ENCODE measurements at regions not wholly inside any gene's neighbourhood (a gene's known extent, or its start where the extent isn't known, plus 50 kb on each side); places are given as distances from the start of the nearest gene placed in this dataset.

DNA sequence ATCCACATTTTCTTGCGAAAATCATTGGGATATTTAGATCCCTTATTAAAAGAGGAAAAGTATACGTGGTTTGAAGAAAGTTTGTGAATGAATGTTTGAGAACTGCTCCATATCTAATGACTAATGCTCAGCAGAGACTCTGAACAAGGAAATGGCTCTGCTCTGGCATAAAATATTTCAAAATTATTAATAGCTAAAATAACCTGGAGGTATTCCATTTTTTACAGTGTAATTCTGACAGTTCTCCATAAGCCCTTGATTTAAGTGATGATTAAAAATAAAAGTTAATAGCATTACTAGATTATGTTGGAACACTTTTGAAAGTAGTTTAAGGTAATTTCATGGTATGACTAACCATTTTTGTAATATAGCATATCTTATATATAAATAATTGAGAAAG is 1276.9 kb upstream of the TENM3 start:
- Histone ChIP-seq H3K9me1 (ENCODE audit: insufficient read depth, low read length) (no peaks in the 10 kb centered on the region), H3K23ac (ENCODE audit: low read depth, low read length) (no peak overlapping the region), H2BK5ac (ENCODE audit: low read depth, low read length, poor library complexity, severe bottlenecking) (no peak overlapping the region), H4K5ac (ENCODE audit: low read depth, low read length) (no peak overlapping the region), H3K4ac (ENCODE audit: low read depth, low read length) (no peak overlapping the region), H4K8ac (ENCODE audit: low read depth in 2 of 2, low read length in 2 of 2) (no peak overlapping the region), H3K14ac (replicated peaks; ENCODE audit: low read depth, low read length) (no peak overlapping the region), H2BK120ac (ENCODE audit: low read depth, low read length) (no peak overlapping the region), H3K4me2 (ENCODE audit: low read depth, low read length) (no peak overlapping the region), H3K4me3 (ENCODE audit: insufficient read depth, low read depth, low read length) (no peak overlapping the region), H3K4me1 (ENCODE audit: control insufficient read depth, insufficient read depth, low read length) (no peaks in the 10 kb centered on the region), H3K18ac (ENCODE audit: low read depth, low read length) (no peak overlapping the region), H3K9me3 (ENCODE audit: control insufficient read depth, insufficient read depth, low read length) (no peaks in the 10 kb centered on the region), H2BK15ac (ENCODE audit: low read depth, low read length) (no peak overlapping the region), H2AFZ (replicated peaks; ENCODE audit: low read length, poor library complexity) (no peak overlapping the region), H4K20me1 (ENCODE audit: insufficient read depth, low read length) (no peaks in the 10 kb centered on the region), H2AK9ac (replicated peaks; ENCODE audit: low read depth, low read length, poor library complexity) (no peak overlapping the region), H3K9ac (ENCODE audit: low read depth, low read length) (no peak overlapping the region), H3K27me3 (ENCODE audit: control insufficient read depth, insufficient read depth, low read length) (no peaks in the 10 kb centered on the region), H2AK5ac (ENCODE audit: low read depth, low read length) (no peak overlapping the region), H3K56ac (ENCODE audit: extremely low read depth, insufficient read depth, low read length) (no peak overlapping the region), H4K91ac (ENCODE audit: insufficient read depth, low read depth, low read length) (no peak overlapping the region), H2BK20ac (ENCODE audit: low read depth, low read length) (no peak overlapping the region), H3K79me1 (ENCODE audit: low read depth in 1 of 2, low read length in 2 of 2) (no peaks in the 10 kb centered on the region), H3K36me3 (ENCODE audit: control insufficient read depth, insufficient read depth, low read length) (no peaks in the 10 kb centered on the region), H3K27ac (ENCODE audit: insufficient read depth, low read length) (no peak overlapping the region)
- ChIA-PET POLR2A (ENCODE audit: unreplicated experiment) (no interaction called here), CTCF (no interaction called here)
- intact Hi-C loops (cut with micrococcal nuclease) (no loop called here), dilution Hi-C loops (cut with HindIII; ENCODE audit: low sequenced_read_pairs, unreplicated experiment) (loop anchor here (25.0 kb wide), 1 partner anchor 304 kb away; no protein-coding TSS in a partner anchor), in situ Hi-C loops (cut with MboI; ENCODE audit: low sequenced_read_pairs) (no loop called here)
- BruUV-seq (replicated peaks), result no TSS peak
- TF ChIP-seq MAFK (IDR thresholded peaks at IDR 0.05; ENCODE audit: low read depth, low read length) (no peak), RFX5 (IDR thresholded peaks at IDR 0.05; ENCODE audit: low read depth, low read length) (no peak), MXI1 (IDR thresholded peaks at IDR 0.05; ENCODE audit: borderline replicate concordance, low read depth, low read length) (no peak), SMC3 (IDR thresholded peaks at IDR 0.05; ENCODE audit: low read depth, low read length) (no peak), RCOR1 (IDR thresholded peaks at IDR 0.05; ENCODE audit: insufficient replicate concordance, low read length) (no peak), RAD21 (IDR thresholded peaks at IDR 0.05; ENCODE audit: low read length) (no peak), FOS (IDR thresholded peaks at IDR 0.05; ENCODE audit: low read depth, low read length) (no peak), CHD1 (IDR thresholded peaks at IDR 0.05; ENCODE audit: low read depth, low read length) (no peak), BHLHE40 (IDR thresholded peaks at IDR 0.05; ENCODE audit: low read depth, low read length) (no peak), CEBPB (IDR thresholded peaks at IDR 0.05; ENCODE audit: low read depth, low read length) (no peak), POLR2A (IDR thresholded peaks at IDR 0.05; ENCODE audit: low read depth, low read length) (no peak), NFE2L2 (IDR thresholded peaks at IDR 0.05; ENCODE audit: low read depth, low read length) (no peak), MAZ (IDR thresholded peaks at IDR 0.05; ENCODE audit: borderline replicate concordance, low read depth, low read length) (no peak)
- TF ChIP-seq, protein P1, sequence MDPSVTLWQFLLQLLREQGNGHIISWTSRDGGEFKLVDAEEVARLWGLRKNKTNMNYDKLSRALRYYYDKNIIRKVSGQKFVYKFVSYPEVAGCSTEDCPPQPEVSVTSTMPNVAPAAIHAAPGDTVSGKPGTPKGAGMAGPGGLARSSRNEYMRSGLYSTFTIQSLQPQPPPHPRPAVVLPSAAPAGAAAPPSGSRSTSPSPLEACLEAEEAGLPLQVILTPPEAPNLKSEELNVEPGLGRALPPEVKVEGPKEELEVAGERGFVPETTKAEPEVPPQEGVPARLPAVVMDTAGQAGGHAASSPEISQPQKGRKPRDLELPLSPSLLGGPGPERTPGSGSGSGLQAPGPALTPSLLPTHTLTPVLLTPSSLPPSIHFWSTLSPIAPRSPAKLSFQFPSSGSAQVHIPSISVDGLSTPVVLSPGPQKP (IDR thresholded peaks at IDR 0.05; ENCODE audit: borderline replicate concordance, low read depth, low read length), result no peak
- TF ChIP-seq, protein P2, sequence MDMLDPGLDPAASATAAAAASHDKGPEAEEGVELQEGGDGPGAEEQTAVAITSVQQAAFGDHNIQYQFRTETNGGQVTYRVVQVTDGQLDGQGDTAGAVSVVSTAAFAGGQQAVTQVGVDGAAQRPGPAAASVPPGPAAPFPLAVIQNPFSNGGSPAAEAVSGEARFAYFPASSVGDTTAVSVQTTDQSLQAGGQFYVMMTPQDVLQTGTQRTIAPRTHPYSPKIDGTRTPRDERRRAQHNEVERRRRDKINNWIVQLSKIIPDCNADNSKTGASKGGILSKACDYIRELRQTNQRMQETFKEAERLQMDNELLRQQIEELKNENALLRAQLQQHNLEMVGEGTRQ (IDR thresholded peaks at IDR 0.05; ENCODE audit: low read depth, low read length), result no peak
- TF ChIP-seq, protein P3, sequence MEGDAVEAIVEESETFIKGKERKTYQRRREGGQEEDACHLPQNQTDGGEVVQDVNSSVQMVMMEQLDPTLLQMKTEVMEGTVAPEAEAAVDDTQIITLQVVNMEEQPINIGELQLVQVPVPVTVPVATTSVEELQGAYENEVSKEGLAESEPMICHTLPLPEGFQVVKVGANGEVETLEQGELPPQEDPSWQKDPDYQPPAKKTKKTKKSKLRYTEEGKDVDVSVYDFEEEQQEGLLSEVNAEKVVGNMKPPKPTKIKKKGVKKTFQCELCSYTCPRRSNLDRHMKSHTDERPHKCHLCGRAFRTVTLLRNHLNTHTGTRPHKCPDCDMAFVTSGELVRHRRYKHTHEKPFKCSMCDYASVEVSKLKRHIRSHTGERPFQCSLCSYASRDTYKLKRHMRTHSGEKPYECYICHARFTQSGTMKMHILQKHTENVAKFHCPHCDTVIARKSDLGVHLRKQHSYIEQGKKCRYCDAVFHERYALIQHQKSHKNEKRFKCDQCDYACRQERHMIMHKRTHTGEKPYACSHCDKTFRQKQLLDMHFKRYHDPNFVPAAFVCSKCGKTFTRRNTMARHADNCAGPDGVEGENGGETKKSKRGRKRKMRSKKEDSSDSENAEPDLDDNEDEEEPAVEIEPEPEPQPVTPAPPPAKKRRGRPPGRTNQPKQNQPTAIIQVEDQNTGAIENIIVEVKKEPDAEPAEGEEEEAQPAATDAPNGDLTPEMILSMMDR (conservative IDR thresholded peaks at IDR 0.05; ENCODE audit: low read depth, low read length), result no peak
- ATAC-seq (ENCODE audit: low read depth) (no peak), DNase-seq (no peak)
- no CpG with 5 or more reads among the region's 2 CpGs for WGBS, 2 experiments (ENCODE audit: extremely low coverage in 2 of 2, insufficient read length in 1 of 2)

All from IMR-90 (cell line).